Gastrocnemius medialis (tissue), 4 donors: ENCODE measurements at regions not wholly inside any gene's neighbourhood (a gene's known extent, or its start where the extent isn't known, plus 50 kb on each side); places are given as distances from the start of the nearest gene placed in this dataset.

Source experiments
- ATAC-seq, 2 donors: fragments of 150-250 bp; one replicate each; pipeline ENCODE4 v1.9.1; 2016
- DNase-seq, 2 donors: peaks; one replicate each; pipeline ENCODE4 v3.0.0-alpha.2; 2019
- H3K27ac ChIP-seq, 4 donors: fragments of 200-600 bp; sonication (generic); 1 replicate in 1 of 4; 2 replicates in 3 of 4; pipeline ENCODE4 v1.5.1; 2016 to 2018; ENCODE audit warnings: mild to moderate bottlenecking in 2 of 4, moderate library complexity in 1 of 4
- H3K27me3 ChIP-seq, 3 donors: fragments of 200-600 bp; sonication (generic) in 2 of 3; 1 replicate in 1 of 3; 2 replicates in 2 of 3; pipeline versions ENCODE4 v1.5.1 to v1.6.0; 2016 to 2019; ENCODE audit warnings: mild to moderate bottlenecking in 1 of 3, moderate library complexity in 1 of 3
- H3K36me3 ChIP-seq, 2 donors: fragments of 200-600 bp; sonication (generic) in 1 of 2; one replicate each; pipeline ENCODE4 v1.5.1; 2017 to 2018
- H3K4me1 ChIP-seq, 2 donors: fragments of 200-600 bp; sonication (generic) in 1 of 2; one replicate each; pipeline ENCODE4 v1.5.1; 2016 to 2017; ENCODE audit warnings: mild to moderate bottlenecking in 2 of 2
- H3K4me3 ChIP-seq, 4 donors: fragments of 200-600 bp; sonication (generic) in 3 of 4; 1 replicate in 1 of 4; 2 replicates in 3 of 4; pipeline ENCODE4 v1.5.1; 2016 to 2019; ENCODE audit warnings: mild to moderate bottlenecking in 2 of 4
- H3K9me3 ChIP-seq, 3 donors: fragments of 200-600 bp; sonication (generic) in 2 of 3; 1 replicate in 1 of 3; 2 replicates in 2 of 3; pipeline ENCODE4 v1.5.1; 2016 to 2019
- POLR2A ChIP-seq, 2 donors: fragments of 450-650 bp; IDR thresholded peaks; one replicate each; pipeline ENCODE4 v1.6.1; 2017; ENCODE audit warnings: antibody characterized with exemption in 2 of 2, mild to moderate bottlenecking in 2 of 2, moderate library complexity in 2 of 2
- in situ Hi-C, 4 donors: fragments of 200-750 bp; cut with MboI; loops; one replicate each; pipeline versions ENCODE4 v1.15.0 to v1.8.0; 2017; ENCODE audit warnings: low sequenced_read_pairs in 4 of 4
- intact Hi-C: fragments of 100-400 bp; cut with DNase I; formaldehyde crosslinking; loops from one replicate; pipeline ENCODE4 v1.15.1; 2023; ENCODE audit warnings: low total_unique reads
- TF ChIP-seq, protein P1 (sequence below), 5 experiments: fragments of 450-650 bp in 3 of 5; fragments of 200-600 bp in 2 of 5; sonication (generic) in 2 of 5; IDR thresholded peaks in 4 of 5; conservative IDR thresholded peaks in 1 of 5; 1 replicate in 4 of 5; 2 replicates in 1 of 5; pipeline ENCODE4 v1.5.1; 2016 to 2019; ENCODE audit warnings: antibody characterized with exemption in 5 of 5, mild to moderate bottlenecking in 3 of 5, moderate library complexity in 3 of 5

DNA sequence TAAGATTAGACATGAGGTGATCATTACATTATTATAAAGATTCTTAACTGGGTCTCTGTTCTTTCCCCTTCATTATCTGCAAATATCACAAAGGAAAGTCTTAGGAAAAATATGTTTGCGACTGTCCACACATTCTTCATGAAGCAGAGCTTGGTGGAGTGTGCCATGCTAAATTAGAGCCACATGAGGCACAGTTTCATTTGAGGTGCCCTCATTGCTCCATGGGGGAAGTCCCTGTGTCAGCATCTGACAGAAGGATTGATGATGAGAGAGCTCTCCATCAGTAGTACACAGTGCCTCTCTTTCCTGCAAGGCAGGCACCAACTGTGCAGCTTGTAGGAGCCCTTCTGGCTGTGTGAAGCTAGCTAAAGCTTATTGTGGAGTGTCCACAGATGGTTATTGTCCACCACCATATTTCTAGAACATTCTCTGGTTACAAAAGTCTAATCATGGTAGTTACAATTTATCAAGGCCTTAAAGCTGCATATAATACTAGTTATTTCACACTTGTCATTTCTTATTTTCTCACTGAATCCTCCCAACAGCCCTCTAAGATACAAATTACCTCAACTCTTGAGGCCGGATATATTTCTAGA is 63.9 kb downstream of the C9orf152 start:
- Histone ChIP-seq H3K27ac (peak overlapping the region in 2 of 4 donors; percentile 12 to 25), H3K4me3 (no peak overlapping the region), H3K27me3 (no peaks in the 10 kb centered on the region), H3K9me3 (no peaks in the 10 kb centered on the region), H3K36me3 (no peaks in the 10 kb centered on the region), H3K4me1 (peaks cover 16 to 31% of the 10 kb centered on the region in 2 donors)
- in situ Hi-C loops = loop anchor here in 1 of 4 donors (10.0 kb wide), 1 partner anchor 239 kb away; no protein-coding TSS in a partner anchor
- DNase-seq = no peak
- TF ChIP-seq, protein P1, sequence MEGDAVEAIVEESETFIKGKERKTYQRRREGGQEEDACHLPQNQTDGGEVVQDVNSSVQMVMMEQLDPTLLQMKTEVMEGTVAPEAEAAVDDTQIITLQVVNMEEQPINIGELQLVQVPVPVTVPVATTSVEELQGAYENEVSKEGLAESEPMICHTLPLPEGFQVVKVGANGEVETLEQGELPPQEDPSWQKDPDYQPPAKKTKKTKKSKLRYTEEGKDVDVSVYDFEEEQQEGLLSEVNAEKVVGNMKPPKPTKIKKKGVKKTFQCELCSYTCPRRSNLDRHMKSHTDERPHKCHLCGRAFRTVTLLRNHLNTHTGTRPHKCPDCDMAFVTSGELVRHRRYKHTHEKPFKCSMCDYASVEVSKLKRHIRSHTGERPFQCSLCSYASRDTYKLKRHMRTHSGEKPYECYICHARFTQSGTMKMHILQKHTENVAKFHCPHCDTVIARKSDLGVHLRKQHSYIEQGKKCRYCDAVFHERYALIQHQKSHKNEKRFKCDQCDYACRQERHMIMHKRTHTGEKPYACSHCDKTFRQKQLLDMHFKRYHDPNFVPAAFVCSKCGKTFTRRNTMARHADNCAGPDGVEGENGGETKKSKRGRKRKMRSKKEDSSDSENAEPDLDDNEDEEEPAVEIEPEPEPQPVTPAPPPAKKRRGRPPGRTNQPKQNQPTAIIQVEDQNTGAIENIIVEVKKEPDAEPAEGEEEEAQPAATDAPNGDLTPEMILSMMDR (IDR thresholded peaks at IDR 0.05 in 4 of 5, conservative IDR thresholded peaks at IDR 0.05 in 1 of 5) = no peak
- no peak for TF ChIP-seq POLR2A (IDR thresholded peaks at IDR 0.05)
- no peak for ATAC-seq
- intact Hi-C loops = no loop called here

DNA sequence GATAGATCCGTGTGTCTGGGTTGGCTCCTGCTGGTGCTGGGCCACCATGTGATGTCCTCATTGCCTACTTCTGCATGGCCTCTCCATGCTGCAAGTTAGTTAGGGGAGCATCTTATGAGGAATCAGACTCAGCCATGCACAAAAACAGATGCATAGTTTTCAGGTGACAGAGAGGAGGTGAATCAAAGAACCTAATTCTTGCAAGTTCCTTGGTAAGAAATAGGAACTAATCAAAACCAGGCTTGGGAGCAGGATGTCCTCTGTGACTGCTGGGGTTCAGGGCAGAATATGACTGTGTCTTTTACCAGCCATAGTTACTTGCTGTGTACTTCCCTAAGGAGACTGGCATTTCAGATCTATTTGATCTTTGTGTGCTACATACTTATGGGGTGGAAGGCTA is 61.6 kb downstream of the C9orf152 start:
- Histone ChIP-seq H3K4me3 (no peak overlapping the region), H3K4me1 (peaks cover 18 to 36% of the 10 kb centered on the region in 2 donors), H3K36me3 (no peaks in the 10 kb centered on the region), H3K9me3 (no peaks in the 10 kb centered on the region), H3K27ac (no peak overlapping the region), H3K27me3 (no peaks in the 10 kb centered on the region)
- intact Hi-C loops (no loop called here), in situ Hi-C loops (loop anchor here in 1 of 4 donors (10.0 kb wide), 1 partner anchor 242 kb away; no protein-coding TSS in a partner anchor)
- DNase-seq = no peak
- no peak for ATAC-seq
- TF ChIP-seq, protein P1 (IDR thresholded peaks at IDR 0.05 in 4 of 5, conservative IDR thresholded peaks at IDR 0.05 in 1 of 5) = no peak
- no peak for TF ChIP-seq POLR2A (IDR thresholded peaks at IDR 0.05)

DNA sequence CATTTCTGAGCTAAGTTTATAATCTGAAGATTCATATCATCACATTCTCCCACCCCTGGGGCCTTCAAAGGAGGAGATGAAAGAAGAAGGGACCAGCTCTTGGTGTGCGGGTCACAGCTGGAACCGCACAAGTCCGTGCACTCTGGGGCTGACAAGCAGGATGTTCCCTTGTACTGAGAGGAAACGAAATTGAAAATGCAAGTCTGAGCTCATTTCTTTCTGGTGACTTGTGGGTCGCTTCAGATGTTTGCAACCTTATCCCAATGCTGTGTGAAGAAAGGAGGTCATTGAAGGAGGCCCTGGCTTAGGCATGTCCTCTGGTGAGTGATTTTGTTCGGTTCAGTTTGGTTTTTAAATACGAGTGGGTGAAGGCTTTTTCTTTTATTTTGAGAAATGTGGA is 59.6 kb downstream of the C9orf152 start:
- H3K9me3 ChIP-seq = no peaks in the 10 kb centered on the region
- no peaks in the 10 kb centered on the region for H3K36me3 ChIP-seq
- intact Hi-C loops (no loop called here), in situ Hi-C loops (loop anchor here in 1 of 4 donors (10.0 kb wide), 1 partner anchor 244 kb away; no protein-coding TSS in a partner anchor)
- ATAC-seq (peak in 1 of 2 donors; percentile 33), DNase-seq (no peak)
- H3K4me1 ChIP-seq = peaks cover 12 to 20% of the 10 kb centered on the region in 2 donors
- H3K27me3 ChIP-seq = no peaks in the 10 kb centered on the region
- no peak for TF ChIP-seq POLR2A (IDR thresholded peaks at IDR 0.05)
- H3K4me3 ChIP-seq = no peak overlapping the region
- H3K27ac ChIP-seq = peak overlapping the region; percentile 20 to 60 (median 44)

DNA sequence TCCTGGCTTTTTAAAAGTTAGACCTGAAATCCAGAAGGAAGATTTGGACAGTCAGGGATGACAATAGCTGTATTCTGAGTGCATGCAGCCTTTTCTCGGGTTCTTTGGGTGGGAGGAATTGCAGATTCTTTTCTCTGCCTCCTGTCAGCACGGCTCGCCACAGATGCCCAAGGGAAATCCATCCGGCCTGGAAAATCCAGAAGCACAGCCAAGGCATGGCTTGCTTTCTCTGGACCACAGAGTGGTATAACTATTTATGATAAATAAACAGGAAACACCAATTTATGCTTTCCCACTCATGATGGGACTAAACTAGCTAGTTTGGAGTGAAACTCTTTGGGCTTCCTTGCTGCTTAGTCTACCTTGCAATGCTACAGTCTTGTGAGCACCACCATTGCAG is 59.1 kb downstream of the C9orf152 start:
- in situ Hi-C loops = loop anchor here in 1 of 4 donors (10.0 kb wide), 1 partner anchor 244 kb away; no protein-coding TSS in a partner anchor
- H3K4me3 ChIP-seq = no peak overlapping the region
- no peaks in the 10 kb centered on the region for H3K9me3 ChIP-seq
- TF ChIP-seq, protein P1 (IDR thresholded peaks at IDR 0.05 in 4 of 5, conservative IDR thresholded peaks at IDR 0.05 in 1 of 5) = no peak
- no peak for TF ChIP-seq POLR2A (IDR thresholded peaks at IDR 0.05)
- H3K27ac ChIP-seq = peak overlapping the region; percentile 20 to 60 (median 44)
- no peak for ATAC-seq
- intact Hi-C loops = no loop called here
- peaks cover 7 to 15% of the 10 kb centered on the region in 2 donors for H3K4me1 ChIP-seq
- DNase-seq = no peak
- H3K27me3 ChIP-seq = no peaks in the 10 kb centered on the region
- H3K36me3 ChIP-seq = no peaks in the 10 kb centered on the region
